NB4 (cell line): ENCODE measurements at regions not wholly inside any gene's neighbourhood (a gene's known extent, or its start where the extent isn't known, plus 50 kb on each side); places are given as distances from the start of the nearest gene placed in this dataset.

Experiments
- MYC ChIP-seq: IDR thresholded peaks from 2 replicates; pipeline ENCODE4 v1.6.1; 2011; ENCODE audit warnings: low read depth, low read length
- POLR2A ChIP-seq: IDR thresholded peaks from 2 replicates; pipeline ENCODE4 v1.6.1; 2011; ENCODE audit warnings: mild to moderate bottlenecking; ENCODE audit not compliant: insufficient read length; ENCODE audit errors: extremely low read depth
- TF ChIP-seq, protein P1 (sequence below): IDR thresholded peaks from one replicate; pipeline ENCODE4 v1.5.1; 2012; ENCODE audit warnings: low read depth, low read length
- TF ChIP-seq, protein P2 (sequence below): IDR thresholded peaks from 2 replicates; pipeline ENCODE4 v1.6.1; 2011; ENCODE audit warnings: low read depth, low read length

DNA sequence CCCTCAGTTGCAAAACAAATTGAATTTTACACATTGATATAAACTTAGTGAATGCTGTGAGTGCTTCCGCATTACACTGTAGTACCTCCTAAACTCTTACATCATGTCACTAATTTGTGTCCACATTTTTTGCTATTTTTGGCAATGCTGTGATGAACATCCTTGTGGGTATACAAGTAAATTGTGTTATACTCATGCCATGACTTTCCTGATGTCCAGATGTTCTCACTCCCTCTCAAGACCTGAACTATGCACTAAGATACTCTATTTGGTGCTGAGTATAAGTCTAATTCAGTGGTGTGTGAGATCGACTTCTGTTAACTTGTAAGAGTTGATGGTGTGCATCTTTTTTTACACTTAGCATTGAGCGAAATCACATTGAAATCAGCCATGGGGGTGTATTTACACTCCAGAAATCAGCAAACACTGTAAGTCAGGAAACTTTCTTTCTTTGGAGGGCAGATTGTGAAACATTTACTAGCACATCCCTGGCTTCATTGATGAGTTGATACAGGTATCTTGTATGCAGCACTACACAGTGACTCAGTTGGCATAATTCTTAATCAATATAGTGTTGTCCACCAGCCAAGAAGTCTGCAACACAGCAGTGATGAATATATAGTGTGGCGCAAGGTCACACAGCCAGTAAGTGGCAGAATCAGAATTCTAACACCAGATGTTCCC is 228.1 kb upstream of the RORA start:
- TF ChIP-seq, protein P1, sequence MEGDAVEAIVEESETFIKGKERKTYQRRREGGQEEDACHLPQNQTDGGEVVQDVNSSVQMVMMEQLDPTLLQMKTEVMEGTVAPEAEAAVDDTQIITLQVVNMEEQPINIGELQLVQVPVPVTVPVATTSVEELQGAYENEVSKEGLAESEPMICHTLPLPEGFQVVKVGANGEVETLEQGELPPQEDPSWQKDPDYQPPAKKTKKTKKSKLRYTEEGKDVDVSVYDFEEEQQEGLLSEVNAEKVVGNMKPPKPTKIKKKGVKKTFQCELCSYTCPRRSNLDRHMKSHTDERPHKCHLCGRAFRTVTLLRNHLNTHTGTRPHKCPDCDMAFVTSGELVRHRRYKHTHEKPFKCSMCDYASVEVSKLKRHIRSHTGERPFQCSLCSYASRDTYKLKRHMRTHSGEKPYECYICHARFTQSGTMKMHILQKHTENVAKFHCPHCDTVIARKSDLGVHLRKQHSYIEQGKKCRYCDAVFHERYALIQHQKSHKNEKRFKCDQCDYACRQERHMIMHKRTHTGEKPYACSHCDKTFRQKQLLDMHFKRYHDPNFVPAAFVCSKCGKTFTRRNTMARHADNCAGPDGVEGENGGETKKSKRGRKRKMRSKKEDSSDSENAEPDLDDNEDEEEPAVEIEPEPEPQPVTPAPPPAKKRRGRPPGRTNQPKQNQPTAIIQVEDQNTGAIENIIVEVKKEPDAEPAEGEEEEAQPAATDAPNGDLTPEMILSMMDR: no peak
- TF ChIP-seq MYC: no peak
- no peak for TF ChIP-seq POLR2A
- TF ChIP-seq, protein P2, sequence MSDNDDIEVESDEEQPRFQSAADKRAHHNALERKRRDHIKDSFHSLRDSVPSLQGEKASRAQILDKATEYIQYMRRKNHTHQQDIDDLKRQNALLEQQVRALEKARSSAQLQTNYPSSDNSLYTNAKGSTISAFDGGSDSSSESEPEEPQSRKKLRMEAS: no peak
